ENCODE measurements at regions not wholly inside any gene's neighbourhood (a gene's known extent, or its start where the extent isn't known, plus 50 kb on each side); places are given as distances from the start of the nearest gene placed in this dataset.

DNA sequence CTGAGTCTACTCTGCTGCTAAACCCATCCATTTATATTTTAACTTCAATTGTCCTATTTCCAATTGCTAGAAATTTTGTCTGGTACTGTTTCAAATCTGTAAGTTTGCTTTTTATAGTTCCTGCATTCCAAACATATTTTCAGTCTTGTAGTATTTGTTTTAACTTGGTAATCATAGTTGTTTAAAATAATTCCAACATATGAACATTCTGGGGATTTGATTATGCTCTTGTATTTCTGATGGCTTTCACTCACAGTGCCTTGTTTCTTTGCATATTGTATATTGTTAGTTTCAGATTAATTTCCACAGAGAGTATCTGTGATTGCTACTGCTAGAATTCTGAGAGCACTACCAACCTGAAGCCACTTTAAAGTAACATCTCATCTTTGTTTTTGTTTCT lies 202.4 kb downstream of the ETAA1 start:
- no peak for TF ChIP-seq CTCF (IDR thresholded peaks at IDR 0.05; ENCODE audit: borderline replicate concordance, extremely low read depth, low read length, poor library complexity, severe bottlenecking)
- TF ChIP-seq EZH2 (IDR thresholded peaks at IDR 0.05; ENCODE audit: borderline replicate concordance, low read depth, low read length, severe bottlenecking), result no peak

All from DND-41 (cell line).